ENCODE measurements at regions not wholly inside any gene's neighbourhood (a gene's known extent, or its start where the extent isn't known, plus 50 kb on each side); places are given as distances from the start of the nearest gene placed in this dataset.

- Mint-ChIP-seq H3K9me3 (no peaks in the 10 kb centered on the region), H3K27me3 (ENCODE audit: low read depth) (no peaks in the 10 kb centered on the region; the same call in 1 of the 2 replicates), H3K4me1 (peaks cover 4 to 10% of the 10 kb centered on the region in 2 experiments), H3K27ac (no peak overlapping the region), H3K4me3 (no peak overlapping the region), H3K36me3 (ENCODE audit: insufficient read depth in 1 of 3, low read depth in 3 of 3) (no peaks in the 10 kb centered on the region)
- Histone ChIP-seq H2BK5ac (ENCODE audit: insufficient read length, low read length) (no peak overlapping the region), H4K20me1 (ENCODE audit: control insufficient read depth, insufficient read depth, insufficient read length) (no peaks in the 10 kb centered on the region), H4K5ac (ENCODE audit: insufficient read length, low read depth, low read length) (no peak overlapping the region), H3K79me2 (ENCODE audit: insufficient read depth, low read length) (no peaks in the 10 kb centered on the region), H3K23me2 (ENCODE audit: insufficient read length, low read depth, low read length, poor library complexity, severe bottlenecking) (no peaks in the 10 kb centered on the region), H4K91ac (ENCODE audit: insufficient read length, low read depth, low read length) (no peak overlapping the region), H3K4me2 (ENCODE audit: insufficient read depth, insufficient read length, low read length) (no peak overlapping the region), H3K18ac (ENCODE audit: insufficient read length, low read depth, low read length) (no peak overlapping the region), H2BK120ac (ENCODE audit: low read depth, low read length, poor library complexity, severe bottlenecking) (no peak overlapping the region), H2BK15ac (ENCODE audit: low read depth, low read length) (no peak overlapping the region), H3T11ph (ENCODE audit: low read length) (no peak overlapping the region), H2BK20ac (ENCODE audit: low read depth, low read length, poor library complexity, severe bottlenecking) (no peak overlapping the region), H3K9me3 (ENCODE audit: control insufficient read depth, low read depth, low read length) (no peaks in the 10 kb centered on the region), H3K79me1 (ENCODE audit: insufficient read depth, low read depth, low read length, poor library complexity, severe bottlenecking) (no peaks in the 10 kb centered on the region), H4K8ac (replicated peaks; ENCODE audit: insufficient read length, low read depth, low read length) (no peak overlapping the region), H3K56ac (ENCODE audit: insufficient read length, low read depth, low read length) (no peak overlapping the region), H2AFZ (ENCODE audit: low read length) (no peak overlapping the region), H3K4ac (ENCODE audit: low read depth, low read length) (no peak overlapping the region), H3K27ac (ENCODE audit: insufficient read length, low read depth, low read length) (no peak overlapping the region), H3K4me1 (ENCODE audit: insufficient read depth, low read length) (no peaks in the 10 kb centered on the region), H3K27me3 (ENCODE audit: insufficient read depth, low read length) (no peaks in the 10 kb centered on the region), H2BK12ac (ENCODE audit: insufficient read length, low read depth, low read length) (no peak overlapping the region), H2AK5ac (ENCODE audit: insufficient read length, low read length) (no peak overlapping the region), H3K23ac (ENCODE audit: insufficient read length, low read depth, low read length) (no peak overlapping the region), H3K14ac (ENCODE audit: insufficient read depth, low read length) (no peak overlapping the region), H3K9ac (ENCODE audit: extremely low read depth, insufficient read length, low read length) (no peak overlapping the region)
- no peak for TF ChIP-seq CTCF (conservative IDR thresholded peaks at IDR 0.05)
- no peak for DNase-seq
- no CpG with 5 or more reads among the region's 3 CpGs for WGBS (ENCODE audit: extremely low coverage, insufficient read length, low lambda C conversion rate)
Observed at GRCh38 chr9:108603141-108603540, 252.6 kb downstream of the ACTL7B start.
